ENCODE measurements at regions not wholly inside any gene's neighbourhood (a gene's known extent, or its start where the extent isn't known, plus 50 kb on each side); places are given as distances from the start of the nearest gene placed in this dataset.

- TF ChIP-seq CTCF (IDR thresholded peaks at IDR 0.05) (no peak), POLR2A (IDR thresholded peaks at IDR 0.05) (no peak)
Measured at GRCh38 chr17:33888455-33888854, 366.6 kb upstream of the CCL2 start.
